HepG2 (cell line): ENCODE measurements at regions not wholly inside any gene's neighbourhood (a gene's known extent, or its start where the extent isn't known, plus 50 kb on each side); places are given as distances from the start of the nearest gene placed in this dataset.

Source experiments
- ATAC-seq: fragments of 200-7000 bp; cut with Tn5 transposase; 3 replicates; pipeline ENCODE4 v1.9.1; 2020; ENCODE audit warnings: mild to moderate bottlenecking, moderate library complexity
- BruUV-seq: library from RNA; stranded (reverse); fragments of 400-500 nt; replicated peaks from 2 replicates; lab custom pipeline; 2021; lab: Mats Ljungman, UMichigan
- CTCF ChIA-PET: fragments of 300-600 bp; formaldehyde crosslinking; extraction: SDS; loops from one replicate; lab custom pipeline; 2021; ENCODE audit warnings: low total read pairs, inconsistent platforms, low intra/inter-chr PET ratio; lab: Yijun Ruan, JAX
- POLR2A ChIA-PET: fragments of 350-600 bp; sonication (Branson Sonifier 250); formaldehyde crosslinking; loops from one replicate; lab custom pipeline; 2020; ENCODE audit warnings: antibody characterized with exemption, inconsistent platforms; lab: Yijun Ruan, JAX
- DNase-seq: peaks from one replicate; pipeline ENCODE4 v3.0.0-alpha.2; 2015; ENCODE audit warnings: low spot score
- FAIRE-seq: peaks from 3 replicates; lab custom pipeline; 2011; peaks lifted over from hg19 to GRCh38; lab: Jason Lieb, UNC
- H2AFZ ChIP-seq: one replicate; pipeline ENCODE4 v1.6.1; 2011; ENCODE audit warnings: low read length, inconsistent platforms
- H3K27ac ChIP-seq: fragments of 300-600 bp; 3 replicates; pipeline ENCODE4 v1.8.0; 2011; ENCODE audit warnings: mixed run types, mild to moderate bottlenecking, mixed read lengths, low read length, inconsistent platforms; ENCODE audit not compliant: insufficient read depth; ENCODE audit errors: extremely low read length
- H3K27me3 ChIP-seq, 2 experiments: fragments of 200-600 bp in 1 of 2; 2 replicates in 1 of 2; 3 replicates in 1 of 2; pipeline versions ENCODE4 v1.6.0 to v1.8.0; 2011; ENCODE audit warnings: low read length in 2 of 2, mild to moderate bottlenecking in 2 of 2, moderate library complexity in 2 of 2, inconsistent platforms in 1 of 2; ENCODE audit not compliant: insufficient read depth in 2 of 2, control insufficient read depth in 1 of 2
- H3K36me3 ChIP-seq, 2 experiments: fragments of 200-600 bp in 1 of 2; replicated peaks in 1 of 2; 2 replicates in 1 of 2; 3 replicates in 1 of 2; pipeline versions ENCODE4 v1.5.1 to v1.8.0; 2011; ENCODE audit warnings: low read length in 2 of 2, inconsistent platforms in 1 of 2; ENCODE audit not compliant: insufficient read depth in 2 of 2, control insufficient read depth in 1 of 2
- H3K4me1 ChIP-seq: 2 replicates; pipeline ENCODE4 v1.5.1; 2012; ENCODE audit warnings: low read length, inconsistent platforms; ENCODE audit not compliant: insufficient read depth
- H3K4me2 ChIP-seq: 2 replicates; pipeline ENCODE4 v1.6.0; 2011; ENCODE audit warnings: low read depth, low read length, inconsistent platforms
- H3K4me3 ChIP-seq, 3 experiments: fragments of 200-600 bp in 1 of 3; sonication (generic), shearing (Covaris generic) in 1 of 3; replicated peaks in 1 of 3; 2 replicates each; pipeline ENCODE4 v1.5.1; 2011 to 2016; ENCODE audit warnings: low read length in 3 of 3, inconsistent platforms in 2 of 3, low read depth in 2 of 3, mild to moderate bottlenecking in 2 of 3, control low read depth in 1 of 3, mixed read lengths in 1 of 3; ENCODE audit not compliant: insufficient read depth in 1 of 3
- H3K79me2 ChIP-seq: one replicate; pipeline ENCODE4 v1.6.1; 2011; ENCODE audit warnings: low read length, inconsistent platforms; ENCODE audit not compliant: insufficient read depth
- H3K9ac ChIP-seq: 2 replicates; pipeline ENCODE4 v1.6.0; 2011; ENCODE audit warnings: mild to moderate bottlenecking, low read depth, low read length, inconsistent platforms; ENCODE audit not compliant: insufficient read depth
- H3K9me3 ChIP-seq: 2 replicates; pipeline ENCODE4 v1.5.1; 2012; ENCODE audit warnings: mild to moderate bottlenecking, low read length
- H4K20me1 ChIP-seq: 2 replicates; pipeline ENCODE4 v1.6.0; 2011; ENCODE audit warnings: inconsistent platforms, mild to moderate bottlenecking, low read length, moderate library complexity; ENCODE audit not compliant: insufficient read depth
- ASH2L ChIP-seq: fragments of 300-600, 200-600 bp; sonication (generic); IDR thresholded peaks from 2 replicates; pipeline ENCODE4 v1.7.0; 2017; ENCODE audit warnings: low read depth, mild to moderate bottlenecking, moderate library complexity, mixed read lengths, low read length; ENCODE audit not compliant: insufficient read length
- HOXA5 ChIP-seq: sonication (generic); formaldehyde crosslinking; IDR thresholded peaks from 2 replicates; pipeline ENCODE4 v1.4.0; 2020; ENCODE audit warnings: missing genetic modification reagents
- KDM4B ChIP-seq: sonication (generic); formaldehyde crosslinking; IDR thresholded peaks from 2 replicates; pipeline ENCODE4 v1.4.0; 2020; ENCODE audit warnings: missing genetic modification reagents
- MBD4 ChIP-seq: IDR thresholded peaks from 2 replicates; pipeline ENCODE4 v1.6.1; 2012; ENCODE audit warnings: low read length, inconsistent platforms, borderline replicate concordance
- NCOR1 ChIP-seq: fragments of 200-600 bp; sonication (generic); IDR thresholded peaks from 2 replicates; pipeline ENCODE4 v1.7.0; 2017; ENCODE audit warnings: antibody characterized with exemption, low read length, borderline replicate concordance
- ONECUT2 ChIP-seq: sonication (generic); formaldehyde crosslinking; IDR thresholded peaks from 2 replicates; pipeline ENCODE4 v1.4.0; 2020; ENCODE audit warnings: missing genetic modification reagents
- SP5 ChIP-seq: IDR thresholded peaks from 2 replicates; pipeline ENCODE4 v1.6.1; 2016; ENCODE audit warnings: low read depth, borderline replicate concordance
- TARDBP ChIP-seq: sonication (generic); formaldehyde crosslinking; IDR thresholded peaks from 2 replicates; pipeline ENCODE4 v1.8.0; 2022; ENCODE audit warnings: mild to moderate bottlenecking, missing genetic modification reagents
- ZEB1 ChIP-seq: IDR thresholded peaks from 2 replicates; pipeline ENCODE4 v1.6.1; 2012; ENCODE audit warnings: mild to moderate bottlenecking, low read depth, inconsistent platforms; ENCODE audit not compliant: insufficient replicate concordance
- ZNF101 ChIP-seq: sonication (generic); formaldehyde crosslinking; IDR thresholded peaks from 2 replicates; pipeline ENCODE4 v1.4.0; 2020; ENCODE audit warnings: mild to moderate bottlenecking, low read depth, missing genetic modification reagents, borderline replicate concordance
- ZNF234 ChIP-seq: sonication (generic); formaldehyde crosslinking; conservative IDR thresholded peaks from 2 replicates; pipeline ENCODE4 v1.5.1; 2020; ENCODE audit warnings: mild to moderate bottlenecking, missing genetic modification reagents
- ZNF781 ChIP-seq: sonication (generic); formaldehyde crosslinking; IDR thresholded peaks from 2 replicates; pipeline ENCODE4 v1.5.1; 2020; ENCODE audit warnings: borderline replicate concordance, mild to moderate bottlenecking, missing genetic modification reagents; ENCODE audit errors: not compliant biosample characterization
- WGBS: methylation state at CpG from one replicate; pipeline ENCODE4 v1.1.6; 2017; ENCODE audit warnings: low lambda C conversion rate; 5-methylcytosine and 5-hydroxymethylcytosine counted together
- in situ Hi-C: cut with HindIII; loops from 2 replicates; pipeline ENCODE4 v1.10.0; 2017; ENCODE audit warnings: low pct_unique_long_range_greater_than_20kb; ENCODE audit not compliant: extremely low pct_ligation_motif_present
- intact Hi-C: fragments of 100-400 bp; cut with micrococcal nuclease; formaldehyde crosslinking; loops from one replicate; pipeline ENCODE4 v1.10.0; 2022; ENCODE audit not compliant: unreplicated experiment
- TF ChIP-seq, protein P1 (sequence below): sonication (generic); formaldehyde crosslinking; IDR thresholded peaks from 2 replicates; pipeline ENCODE4 v1.8.1; 2023; ENCODE audit warnings: missing genetic modification reagents, inconsistent platforms, borderline replicate concordance
- TF ChIP-seq, protein P2 (sequence below): sonication (generic); formaldehyde crosslinking; IDR thresholded peaks from 2 replicates; pipeline ENCODE4 v1.5.1; 2020; ENCODE audit warnings: missing genetic modification reagents, mild to moderate bottlenecking, borderline replicate concordance
- TF ChIP-seq, protein P3 (sequence below): sonication (generic); formaldehyde crosslinking; IDR thresholded peaks from 2 replicates; pipeline ENCODE4 v1.5.0; 2020; ENCODE audit warnings: missing genetic modification reagents
- TF ChIP-seq, protein P4 (sequence below): fragments of 450-650 bp; IDR thresholded peaks from 2 replicates; pipeline ENCODE4 v1.6.1; 2016
- TF ChIP-seq, protein P5 (sequence below): sonication (generic); formaldehyde crosslinking; conservative IDR thresholded peaks from 2 replicates; pipeline ENCODE4 v1.4.0; 2020; ENCODE audit warnings: missing genetic modification reagents

DNA sequence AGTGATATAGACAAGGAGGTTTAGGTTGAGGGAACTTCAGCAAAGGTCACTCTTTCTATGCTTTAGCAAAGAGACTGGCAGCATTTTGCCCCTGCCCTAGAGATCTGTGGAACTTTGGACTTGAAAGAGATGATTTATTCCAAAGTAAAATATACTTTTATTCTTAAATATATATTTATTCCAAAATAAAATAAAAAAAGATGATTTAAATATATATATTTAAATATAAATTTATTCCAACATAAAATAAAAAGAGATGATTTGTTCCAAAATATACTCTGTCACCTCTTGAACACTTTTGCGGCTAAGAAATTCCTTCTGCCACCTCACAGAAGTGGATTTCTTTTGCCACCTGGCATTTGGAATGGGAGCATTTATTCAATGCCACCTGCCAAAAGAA is 521.3 kb upstream of the CHORDC1 start (continued):
- TF ChIP-seq, protein P1, sequence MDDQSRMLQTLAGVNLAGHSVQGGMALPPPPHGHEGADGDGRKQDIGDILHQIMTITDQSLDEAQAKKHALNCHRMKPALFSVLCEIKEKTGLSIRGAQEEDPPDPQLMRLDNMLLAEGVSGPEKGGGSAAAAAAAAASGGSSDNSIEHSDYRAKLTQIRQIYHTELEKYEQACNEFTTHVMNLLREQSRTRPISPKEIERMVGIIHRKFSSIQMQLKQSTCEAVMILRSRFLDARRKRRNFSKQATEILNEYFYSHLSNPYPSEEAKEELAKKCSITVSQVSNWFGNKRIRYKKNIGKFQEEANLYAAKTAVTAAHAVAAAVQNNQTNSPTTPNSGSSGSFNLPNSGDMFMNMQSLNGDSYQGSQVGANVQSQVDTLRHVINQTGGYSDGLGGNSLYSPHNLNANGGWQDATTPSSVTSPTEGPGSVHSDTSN, result no peak
- no peak for TF ChIP-seq ONECUT2

DNA sequence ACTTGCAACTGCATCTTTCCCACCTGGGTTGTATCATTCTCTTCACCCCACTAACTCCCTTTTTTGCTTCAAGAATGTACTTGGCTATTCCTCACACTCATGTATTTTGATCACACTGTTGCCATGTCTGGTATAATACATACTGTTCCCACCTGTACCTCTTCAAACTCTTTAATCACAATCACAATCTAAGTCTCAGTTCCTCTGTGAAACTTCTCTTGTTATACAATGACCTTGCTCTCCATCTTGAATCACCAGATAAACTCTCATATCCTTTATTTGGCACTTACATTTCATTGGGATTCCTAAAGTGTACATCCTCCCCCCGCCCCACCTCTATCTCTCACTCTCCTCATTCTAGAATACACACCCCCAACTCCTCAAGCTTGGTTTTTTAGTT is 516.0 kb upstream of the CHORDC1 start:
- in situ Hi-C loops, result no loop called here
- no peak overlapping the region for H3K4me3 ChIP-seq
- H3K27ac ChIP-seq, result no peak overlapping the region
- FAIRE-seq (no peak), ATAC-seq (no peak), DNase-seq (no peak)
- H3K79me2 ChIP-seq, result no peaks in the 10 kb centered on the region
- intact Hi-C loops, result no loop called here
- no peak overlapping the region for H3K4me2 ChIP-seq
- no peak overlapping the region for H3K9ac ChIP-seq
- POLR2A ChIA-PET, result no interaction called here
- H3K9me3 ChIP-seq, result peaks cover 51% of the 10 kb centered on the region
- BruUV-seq, result no TSS peak
- peaks cover 10% of the 10 kb centered on the region for H3K4me1 ChIP-seq
- no peaks in the 10 kb centered on the region for H3K27me3 ChIP-seq
- CTCF ChIA-PET, result no interaction called here
- H4K20me1 ChIP-seq, result no peaks in the 10 kb centered on the region
- no peak overlapping the region for H2AFZ ChIP-seq
- no peaks in the 10 kb centered on the region for H3K36me3 ChIP-seq
- 26% methylated on average over 1 of the region's 1 CpG for WGBS
- TF ChIP-seq, protein P2, sequence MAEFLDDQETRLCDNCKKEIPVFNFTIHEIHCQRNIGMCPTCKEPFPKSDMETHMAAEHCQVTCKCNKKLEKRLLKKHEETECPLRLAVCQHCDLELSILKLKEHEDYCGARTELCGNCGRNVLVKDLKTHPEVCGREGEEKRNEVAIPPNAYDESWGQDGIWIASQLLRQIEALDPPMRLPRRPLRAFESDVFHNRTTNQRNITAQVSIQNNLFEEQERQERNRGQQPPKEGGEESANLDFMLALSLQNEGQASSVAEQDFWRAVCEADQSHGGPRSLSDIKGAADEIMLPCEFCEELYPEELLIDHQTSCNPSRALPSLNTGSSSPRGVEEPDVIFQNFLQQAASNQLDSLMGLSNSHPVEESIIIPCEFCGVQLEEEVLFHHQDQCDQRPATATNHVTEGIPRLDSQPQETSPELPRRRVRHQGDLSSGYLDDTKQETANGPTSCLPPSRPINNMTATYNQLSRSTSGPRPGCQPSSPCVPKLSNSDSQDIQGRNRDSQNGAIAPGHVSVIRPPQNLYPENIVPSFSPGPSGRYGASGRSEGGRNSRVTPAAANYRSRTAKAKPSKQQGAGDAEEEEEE (CRISPR knock-in tag), result no peak
- TF ChIP-seq, protein P3, sequence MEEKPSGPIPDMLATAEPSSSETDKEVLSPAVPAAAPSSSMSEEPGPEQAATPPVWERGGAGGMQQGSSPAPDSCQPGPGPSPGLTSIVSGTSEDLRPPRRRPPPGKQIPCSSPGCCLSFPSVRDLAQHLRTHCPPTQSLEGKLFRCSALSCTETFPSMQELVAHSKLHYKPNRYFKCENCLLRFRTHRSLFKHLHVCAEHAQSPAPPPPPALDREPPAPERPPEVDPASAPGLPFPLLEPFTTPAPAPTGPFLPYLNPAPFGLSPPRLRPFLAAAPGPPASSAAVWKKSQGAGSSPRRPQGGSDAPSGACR (CRISPR knock-in tag), result no peak
- no peak for TF ChIP-seq ZNF781 (CRISPR knock-in tag)
- no peak for TF ChIP-seq ZEB1
- no peak for TF ChIP-seq SP5 (CRISPR knock-in tag)
- no peak for TF ChIP-seq ZNF234
- no peak for TF ChIP-seq NCOR1
- TF ChIP-seq, protein P4, sequence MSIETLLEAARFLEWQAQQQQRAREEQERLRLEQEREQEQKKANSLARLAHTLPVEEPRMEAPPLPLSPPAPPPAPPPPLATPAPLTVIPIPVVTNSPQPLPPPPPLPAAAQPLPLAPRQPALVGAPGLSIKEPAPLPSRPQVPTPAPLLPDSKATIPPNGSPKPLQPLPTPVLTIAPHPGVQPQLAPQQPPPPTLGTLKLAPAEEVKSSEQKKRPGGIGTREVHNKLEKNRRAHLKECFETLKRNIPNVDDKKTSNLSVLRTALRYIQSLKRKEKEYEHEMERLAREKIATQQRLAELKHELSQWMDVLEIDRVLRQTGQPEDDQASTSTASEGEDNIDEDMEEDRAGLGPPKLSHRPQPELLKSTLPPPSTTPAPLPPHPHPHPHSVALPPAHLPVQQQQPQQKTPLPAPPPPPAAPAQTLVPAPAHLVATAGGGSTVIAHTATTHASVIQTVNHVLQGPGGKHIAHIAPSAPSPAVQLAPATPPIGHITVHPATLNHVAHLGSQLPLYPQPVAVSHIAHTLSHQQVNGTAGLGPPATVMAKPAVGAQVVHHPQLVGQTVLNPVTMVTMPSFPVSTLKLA, result no peak
- TF ChIP-seq KDM4B (CRISPR knock-in tag), result no peak
- no peak for TF ChIP-seq ZNF101
- no peak for TF ChIP-seq HOXA5 (CRISPR knock-in tag)
- TF ChIP-seq ASH2L, result no peak
- no peak for TF ChIP-seq TARDBP (CRISPR knock-in tag)
- TF ChIP-seq MBD4, result no peak
- TF ChIP-seq, protein P5, sequence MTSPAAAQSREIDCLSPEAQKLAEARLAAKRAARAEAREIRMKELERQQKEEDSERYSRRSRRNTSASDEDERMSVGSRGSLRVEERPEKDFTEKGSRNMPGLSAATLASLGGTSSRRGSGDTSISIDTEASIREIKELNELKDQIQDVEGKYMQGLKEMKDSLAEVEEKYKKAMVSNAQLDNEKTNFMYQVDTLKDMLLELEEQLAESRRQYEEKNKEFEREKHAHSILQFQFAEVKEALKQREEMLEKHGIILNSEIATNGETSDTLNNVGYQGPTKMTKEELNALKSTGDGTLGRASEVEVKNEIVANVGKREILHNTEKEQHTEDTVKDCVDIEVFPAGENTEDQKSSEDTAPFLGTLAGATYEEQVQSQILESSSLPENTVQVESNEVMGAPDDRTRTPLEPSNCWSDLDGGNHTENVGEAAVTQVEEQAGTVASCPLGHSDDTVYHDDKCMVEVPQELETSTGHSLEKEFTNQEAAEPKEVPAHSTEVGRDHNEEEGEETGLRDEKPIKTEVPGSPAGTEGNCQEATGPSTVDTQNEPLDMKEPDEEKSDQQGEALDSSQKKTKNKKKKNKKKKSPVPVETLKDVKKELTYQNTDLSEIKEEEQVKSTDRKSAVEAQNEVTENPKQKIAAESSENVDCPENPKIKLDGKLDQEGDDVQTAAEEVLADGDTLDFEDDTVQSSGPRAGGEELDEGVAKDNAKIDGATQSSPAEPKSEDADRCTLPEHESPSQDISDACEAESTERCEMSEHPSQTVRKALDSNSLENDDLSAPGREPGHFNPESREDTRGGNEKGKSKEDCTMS (CRISPR knock-in tag), result no peak
